Activated naive CD8-positive, alpha-beta T cell (primary cell): ENCODE measurements at regions not wholly inside any gene's neighbourhood (a gene's known extent, or its start where the extent isn't known, plus 50 kb on each side); places are given as distances from the start of the nearest gene placed in this dataset.
"Not testable (repeated sequence)": the region's sequence is repeated elsewhere in the genome, so short reads cannot be mapped to it uniquely, and the experiment has no call there.

Experiments used
- H3K27ac Mint-ChIP-seq: one replicate; pipeline ENCODE4 v1.8.0; 2021; ENCODE audit warnings: mixed read lengths
- H3K27me3 Mint-ChIP-seq: one replicate; pipeline ENCODE4 v1.8.0; 2021; ENCODE audit warnings: mixed read lengths
- H3K36me3 Mint-ChIP-seq: one replicate; pipeline ENCODE4 v1.8.0; 2021; ENCODE audit warnings: mixed read lengths
- H3K4me1 Mint-ChIP-seq: one replicate; pipeline ENCODE4 v1.8.0; 2021; ENCODE audit warnings: low read depth, mixed read lengths
- H3K4me3 Mint-ChIP-seq: one replicate; pipeline ENCODE4 v1.8.0; 2021; ENCODE audit warnings: mild to moderate bottlenecking, mixed read lengths
- H3K9me3 Mint-ChIP-seq: one replicate; pipeline ENCODE4 v1.8.0; 2021; ENCODE audit warnings: low read depth, mixed read lengths

GRCh38 chr12:38016602-38017001 is 300.0 kb upstream of the ALG10B start:
- Mint-ChIP-seq H3K27me3 (no peaks in the 10 kb centered on the region), H3K27ac (no peak overlapping the region)

GRCh38 chr12:38025916-38026315 is 290.7 kb upstream of the ALG10B start:
- no peaks in the 10 kb centered on the region for H3K27me3 Mint-ChIP-seq
- H3K9me3 Mint-ChIP-seq = peaks cover 13% of the 10 kb centered on the region
- no peak overlapping the region for H3K27ac Mint-ChIP-seq
- H3K4me3 Mint-ChIP-seq = no peak overlapping the region
- no peaks in the 10 kb centered on the region for H3K4me1 Mint-ChIP-seq
- no peaks in the 10 kb centered on the region for H3K36me3 Mint-ChIP-seq

More at GRCh38 chr12:38016602-38017001, 300.0 kb upstream of the ALG10B start:
- H3K36me3 Mint-ChIP-seq = no peaks in the 10 kb centered on the region
- H3K4me3 Mint-ChIP-seq = no peak overlapping the region
- no peaks in the 10 kb centered on the region for H3K4me1 Mint-ChIP-seq
- H3K9me3 Mint-ChIP-seq = peaks cover 3% of the 10 kb centered on the region

- peaks cover 15% of the 10 kb centered on the region for H3K9me3 Mint-ChIP-seq
- H3K36me3 Mint-ChIP-seq = no peaks in the 10 kb centered on the region
- no peak overlapping the region for H3K4me3 Mint-ChIP-seq
- H3K27ac Mint-ChIP-seq = no peak overlapping the region
- H3K4me1 Mint-ChIP-seq = no peaks in the 10 kb centered on the region
- H3K27me3 Mint-ChIP-seq = no peaks in the 10 kb centered on the region
These were observed 263.5 kb upstream of the ALG10B start for GRCh38 chr12:38053113-38053512.

- Mint-ChIP-seq H3K4me3 (no peak overlapping the region), H3K4me1 (no peaks in the 10 kb centered on the region), H3K27ac (no peak overlapping the region), H3K9me3 (peaks cover 15% of the 10 kb centered on the region), H3K36me3 (no peaks in the 10 kb centered on the region), H3K27me3 (no peaks in the 10 kb centered on the region)
These were observed 262.7 kb upstream of the ALG10B start for GRCh38 chr12:38053655-38054464.

- H3K9me3 Mint-ChIP-seq = peaks cover 14% of the 10 kb centered on the region
- no peak overlapping the region for H3K27ac Mint-ChIP-seq
- H3K4me3 Mint-ChIP-seq = no peak overlapping the region
- H3K36me3 Mint-ChIP-seq = no peaks in the 10 kb centered on the region
- no peaks in the 10 kb centered on the region for H3K27me3 Mint-ChIP-seq
- no peaks in the 10 kb centered on the region for H3K4me1 Mint-ChIP-seq
These were observed 259.6 kb upstream of the ALG10B start for GRCh38 chr12:38056701-38057689.

- Mint-ChIP-seq H3K36me3 (peaks cover 2% of the 10 kb centered on the region), H3K4me1 (no peaks in the 10 kb centered on the region), H3K4me3 (no peak overlapping the region), H3K27ac (no peak overlapping the region), H3K27me3 (no peaks in the 10 kb centered on the region), H3K9me3 (peaks cover 5% of the 10 kb centered on the region)
These were observed 216.9 kb upstream of the ALG10B start for GRCh38 chr12:38099686-38100085.

GRCh38 chr12:38101753-38102152 is 214.8 kb upstream of the ALG10B start:
- Mint-ChIP-seq H3K27ac (no peak overlapping the region), H3K9me3 (peaks cover 5% of the 10 kb centered on the region), H3K4me3 (no peak overlapping the region), H3K4me1 (no peaks in the 10 kb centered on the region), H3K27me3 (no peaks in the 10 kb centered on the region), H3K36me3 (peaks cover 2% of the 10 kb centered on the region)

GRCh38 chr12:38102197-38102596 is 214.4 kb upstream of the ALG10B start:
- H3K9me3 Mint-ChIP-seq = peaks cover 5% of the 10 kb centered on the region
- H3K4me3 Mint-ChIP-seq = no peak overlapping the region
- peaks cover 2% of the 10 kb centered on the region for H3K36me3 Mint-ChIP-seq
- H3K4me1 Mint-ChIP-seq = no peaks in the 10 kb centered on the region
- H3K27me3 Mint-ChIP-seq = no peaks in the 10 kb centered on the region
- no peak overlapping the region for H3K27ac Mint-ChIP-seq

GRCh38 chr12:38110026-38110699 is 206.4 kb upstream of the ALG10B start:
- H3K4me3 Mint-ChIP-seq = no peak overlapping the region
- H3K27ac Mint-ChIP-seq = no peak overlapping the region
- no peaks in the 10 kb centered on the region for H3K4me1 Mint-ChIP-seq
- H3K36me3 Mint-ChIP-seq = no peaks in the 10 kb centered on the region
- H3K9me3 Mint-ChIP-seq = no peaks in the 10 kb centered on the region
- no peaks in the 10 kb centered on the region for H3K27me3 Mint-ChIP-seq

GRCh38 chr12:38113991-38114390 is 202.6 kb upstream of the ALG10B start:
- Mint-ChIP-seq H3K9me3 (peaks cover 6% of the 10 kb centered on the region), H3K27me3 (peaks cover 2% of the 10 kb centered on the region), H3K36me3 (no peaks in the 10 kb centered on the region)

GRCh38 chr12:38116968-38117367 is 199.6 kb upstream of the ALG10B start:
- H3K27ac Mint-ChIP-seq = no peak overlapping the region
- no peaks in the 10 kb centered on the region for H3K4me1 Mint-ChIP-seq
- H3K27me3 Mint-ChIP-seq = peaks cover 2% of the 10 kb centered on the region
- H3K4me3 Mint-ChIP-seq = no peak overlapping the region
- H3K9me3 Mint-ChIP-seq = peaks cover 6% of the 10 kb centered on the region
- no peaks in the 10 kb centered on the region for H3K36me3 Mint-ChIP-seq

More at GRCh38 chr12:38113991-38114390, 202.6 kb upstream of the ALG10B start:
- H3K4me1 Mint-ChIP-seq = no peaks in the 10 kb centered on the region
- no peak overlapping the region for H3K4me3 Mint-ChIP-seq
- no peak overlapping the region for H3K27ac Mint-ChIP-seq

GRCh38 chr12:38118632-38119031 is 197.9 kb upstream of the ALG10B start:
- Mint-ChIP-seq H3K9me3 (peaks cover 11% of the 10 kb centered on the region), H3K4me3 (no peak overlapping the region), H3K4me1 (no peaks in the 10 kb centered on the region), H3K27me3 (peaks cover 2% of the 10 kb centered on the region), H3K27ac (no peak overlapping the region), H3K36me3 (no peaks in the 10 kb centered on the region)

GRCh38 chr12:38120438-38120837 is 196.1 kb upstream of the ALG10B start:
- Mint-ChIP-seq H3K36me3 (no peaks in the 10 kb centered on the region), H3K27ac (no peak overlapping the region), H3K27me3 (peaks cover 6% of the 10 kb centered on the region), H3K4me3 (no peak overlapping the region), H3K4me1 (no peaks in the 10 kb centered on the region), H3K9me3 (peaks cover 11% of the 10 kb centered on the region)

- H3K9me3 Mint-ChIP-seq = peaks cover 11% of the 10 kb centered on the region
- not testable (repeated sequence) for H3K4me3 Mint-ChIP-seq, H3K36me3 Mint-ChIP-seq, H3K4me1 Mint-ChIP-seq, H3K27me3 Mint-ChIP-seq, H3K27ac Mint-ChIP-seq
These were observed 193.5 kb upstream of the ALG10B start for GRCh38 chr12:38123028-38123427.
